Hepatocyte (in vitro differentiated cells): ENCODE measurements at regions not wholly inside any gene's neighbourhood (a gene's known extent, or its start where the extent isn't known, plus 50 kb on each side); places are given as distances from the start of the nearest gene placed in this dataset.

Experiments used
- EZH2 ChIP-seq: fragments of 200-600 bp; sonication (generic); IDR thresholded peaks from 2 replicates; pipeline ENCODE4 v1.6.1; 2016; ENCODE audit warnings: antibody characterized with exemption, mild to moderate bottlenecking, borderline replicate concordance
- EZH2phosphoT487 ChIP-seq: fragments of 200-600 bp; sonication (generic); IDR thresholded peaks from one replicate; pipeline ENCODE4 v1.6.1; 2018; ENCODE audit warnings: antibody characterized with exemption, mild to moderate bottlenecking, low read depth, moderate library complexity; ENCODE audit not compliant: unreplicated experiment, severe bottlenecking
- TF ChIP-seq, protein P1 (sequence below): fragments of 200-600 bp; sonication (generic); IDR thresholded peaks from 2 replicates; pipeline ENCODE4 v1.5.1; 2016; ENCODE audit warnings: antibody characterized with exemption, mild to moderate bottlenecking; ENCODE audit not compliant: poor library complexity

DNA sequence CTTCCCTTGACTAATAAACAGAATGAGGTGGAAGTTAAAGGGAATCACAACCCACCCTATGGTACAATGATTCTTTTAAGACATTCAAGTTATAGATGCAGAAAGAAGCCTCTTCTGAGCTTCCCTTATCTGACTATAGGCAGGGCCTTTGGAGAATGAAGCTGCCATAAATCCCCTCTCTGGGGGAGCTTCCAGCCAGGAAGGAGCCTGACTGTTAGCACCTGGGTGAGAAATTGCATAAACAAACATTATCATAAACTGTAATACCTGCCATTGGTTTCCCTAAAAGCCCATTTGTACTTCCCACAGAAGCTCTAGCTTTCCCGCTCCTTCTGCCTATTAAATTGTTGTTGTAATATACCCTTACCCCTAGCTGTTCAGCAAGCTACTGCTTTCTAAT is 81.3 kb upstream of the RESF1 start:
- TF ChIP-seq, protein P1, sequence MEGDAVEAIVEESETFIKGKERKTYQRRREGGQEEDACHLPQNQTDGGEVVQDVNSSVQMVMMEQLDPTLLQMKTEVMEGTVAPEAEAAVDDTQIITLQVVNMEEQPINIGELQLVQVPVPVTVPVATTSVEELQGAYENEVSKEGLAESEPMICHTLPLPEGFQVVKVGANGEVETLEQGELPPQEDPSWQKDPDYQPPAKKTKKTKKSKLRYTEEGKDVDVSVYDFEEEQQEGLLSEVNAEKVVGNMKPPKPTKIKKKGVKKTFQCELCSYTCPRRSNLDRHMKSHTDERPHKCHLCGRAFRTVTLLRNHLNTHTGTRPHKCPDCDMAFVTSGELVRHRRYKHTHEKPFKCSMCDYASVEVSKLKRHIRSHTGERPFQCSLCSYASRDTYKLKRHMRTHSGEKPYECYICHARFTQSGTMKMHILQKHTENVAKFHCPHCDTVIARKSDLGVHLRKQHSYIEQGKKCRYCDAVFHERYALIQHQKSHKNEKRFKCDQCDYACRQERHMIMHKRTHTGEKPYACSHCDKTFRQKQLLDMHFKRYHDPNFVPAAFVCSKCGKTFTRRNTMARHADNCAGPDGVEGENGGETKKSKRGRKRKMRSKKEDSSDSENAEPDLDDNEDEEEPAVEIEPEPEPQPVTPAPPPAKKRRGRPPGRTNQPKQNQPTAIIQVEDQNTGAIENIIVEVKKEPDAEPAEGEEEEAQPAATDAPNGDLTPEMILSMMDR, result no peak
- TF ChIP-seq EZH2 (no peak), EZH2phosphoT487 (no peak)
